GM23338 (cell line): ENCODE measurements at regions not wholly inside any gene's neighbourhood (a gene's known extent, or its start where the extent isn't known, plus 50 kb on each side); places are given as distances from the start of the nearest gene placed in this dataset.

Experiments
- ATAC-seq: fragments of 200-7000 bp; cut with Tn5 transposase; 3 replicates; pipeline ENCODE4 v1.9.1; 2020
- DNase-seq: peaks from one replicate; pipeline ENCODE4 v3.0.0-alpha.2; 2015; ENCODE audit warnings: low spot score
- H2AFZ ChIP-seq: fragments of 200-600 bp; sonication (generic); 2 replicates; pipeline ENCODE4 v1.8.0; 2016; ENCODE audit warnings: antibody characterized with exemption, mild to moderate bottlenecking, moderate library complexity
- H3F3A ChIP-seq: fragments of 200-600 bp; sonication (generic); replicated peaks from 2 replicates; pipeline ENCODE4 v1.8.0; 2017; ENCODE audit warnings: antibody characterized with exemption, mixed run types, low read depth
- H3K27ac ChIP-seq: fragments of 200-600 bp; sonication (generic); 2 replicates; pipeline ENCODE4 v1.6.1; 2016; ENCODE audit warnings: low read depth
- H3K27me3 ChIP-seq: fragments of 200-600 bp; sonication (generic); 2 replicates; pipeline ENCODE4 v1.8.0; 2016; ENCODE audit warnings: mild to moderate bottlenecking, mixed run types, moderate library complexity; ENCODE audit not compliant: insufficient read depth
- H3K36me3 ChIP-seq: fragments of 200-600 bp; sonication (generic); 2 replicates; pipeline ENCODE4 v1.8.0; 2016; ENCODE audit warnings: mild to moderate bottlenecking; ENCODE audit not compliant: insufficient read depth
- H3K4me1 ChIP-seq: fragments of 200-600 bp; sonication (generic); 2 replicates; pipeline ENCODE4 v1.8.0; 2016; ENCODE audit warnings: mild to moderate bottlenecking, moderate library complexity; ENCODE audit not compliant: insufficient read depth
- H3K4me2 ChIP-seq: fragments of 200-600 bp; sonication (generic); 2 replicates; pipeline ENCODE4 v1.7.1; 2017; ENCODE audit warnings: mixed run types
- H3K4me3 ChIP-seq: fragments of 200-600 bp; sonication (generic); 2 replicates; pipeline ENCODE4 v1.6.1; 2016; ENCODE audit warnings: mixed run types
- H3K79me2 ChIP-seq: fragments of 200-600 bp; sonication (generic); replicated peaks from 2 replicates; pipeline ENCODE4 v1.8.0; 2017; ENCODE audit warnings: mild to moderate bottlenecking; ENCODE audit not compliant: insufficient read depth
- H3K9me2 ChIP-seq: fragments of 200-600 bp; sonication (generic); 2 replicates; pipeline ENCODE4 v1.8.0; 2017; ENCODE audit not compliant: insufficient read depth
- H4K20me1 ChIP-seq: fragments of 200-600 bp; sonication (generic); replicated peaks from 2 replicates; pipeline ENCODE4 v1.8.0; 2017; ENCODE audit warnings: mild to moderate bottlenecking; ENCODE audit not compliant: insufficient read depth
- H3K27ac Mint-ChIP-seq: 2 replicates; pipeline ENCODE4 v1.8.0; 2020; ENCODE audit warnings: inconsistent platforms, mild to moderate bottlenecking, moderate library complexity, mixed read lengths
- H3K27me3 Mint-ChIP-seq: 3 replicates; pipeline ENCODE4 v1.8.0; 2022; ENCODE audit warnings: low read depth, mild to moderate bottlenecking, moderate library complexity, mixed read lengths, inconsistent platforms; ENCODE audit not compliant: insufficient read depth, poor library complexity
- H3K36me3 Mint-ChIP-seq: 3 replicates; pipeline ENCODE4 v1.8.0; 2021; ENCODE audit warnings: low read depth, mild to moderate bottlenecking, inconsistent platforms, moderate library complexity, mixed read lengths
- H3K4me1 Mint-ChIP-seq: 3 replicates; pipeline ENCODE4 v1.8.0; 2020; ENCODE audit warnings: mild to moderate bottlenecking, inconsistent platforms, mixed read lengths
- H3K4me3 Mint-ChIP-seq: 3 replicates; pipeline ENCODE4 v1.8.0; 2021; ENCODE audit warnings: moderate library complexity, mild to moderate bottlenecking, inconsistent platforms, mixed read lengths
- H3K9me3 Mint-ChIP-seq: 3 replicates; pipeline ENCODE4 v1.8.0; 2020; ENCODE audit warnings: moderate library complexity, mild to moderate bottlenecking, inconsistent platforms, mixed read lengths
- CREB1 ChIP-seq: fragments of 250-450 bp; sonication (Bioruptor Pico); IDR thresholded peaks from 2 replicates; pipeline ENCODE4 v1.5.0; 2020; ENCODE audit warnings: low read depth, mild to moderate bottlenecking, moderate library complexity
- ETS1 ChIP-seq: IDR thresholded peaks from 2 replicates; pipeline ENCODE4 v1.6.1; 2016; ENCODE audit warnings: antibody characterized with exemption
- EZH2phosphoT487 ChIP-seq: fragments of 200-600 bp; sonication (generic); IDR thresholded peaks from one replicate; pipeline ENCODE4 v1.8.1; 2018; ENCODE audit warnings: antibody characterized with exemption; ENCODE audit not compliant: unreplicated experiment
- JUNB ChIP-seq: IDR thresholded peaks from one replicate; pipeline ENCODE4 v1.6.1; 2016; ENCODE audit warnings: antibody characterized with exemption; ENCODE audit not compliant: unreplicated experiment
- POLR2AphosphoS5 ChIP-seq: IDR thresholded peaks from 2 replicates; pipeline ENCODE4 v1.6.1; 2016; ENCODE audit warnings: antibody characterized with exemption, low read depth
- REST ChIP-seq: IDR thresholded peaks from one replicate; pipeline ENCODE4 v1.6.1; 2018; ENCODE audit warnings: antibody characterized with exemption; ENCODE audit not compliant: unreplicated experiment
- ZNF114 ChIP-seq: fragments of 250-450 bp; sonication (Bioruptor Pico); IDR thresholded peaks from 2 replicates; pipeline ENCODE4 v1.5.0; 2020; ENCODE audit warnings: mild to moderate bottlenecking, moderate library complexity

GRCh38 chr9:97802276-97802675, 50.8 kb upstream of the FOXE1 start:
- no peaks in the 10 kb centered on the region for H3K9me2 ChIP-seq
- no peak overlapping the region for H3K4me2 ChIP-seq
- peaks cover 16% of the 10 kb centered on the region for H3K27me3 Mint-ChIP-seq
- peaks cover 22% of the 10 kb centered on the region; the same call in 1 of the 2 replicates for H3K27me3 ChIP-seq
- H3F3A ChIP-seq: no peaks in the 10 kb centered on the region
- H4K20me1 ChIP-seq: no peaks in the 10 kb centered on the region
- peaks cover 2% of the 10 kb centered on the region; the same call in 1 of the 3 replicates for H3K4me1 Mint-ChIP-seq
- no peaks in the 10 kb centered on the region for H3K36me3 Mint-ChIP-seq
- ATAC-seq (no peak), DNase-seq (no peak)
- H3K27ac ChIP-seq: no peak overlapping the region
- H3K4me3 Mint-ChIP-seq: peak overlapping the region; percentile 87
- H2AFZ ChIP-seq: no peak overlapping the region
- H3K36me3 ChIP-seq: no peaks in the 10 kb centered on the region
- H3K4me1 ChIP-seq: no peaks in the 10 kb centered on the region
- H3K27ac Mint-ChIP-seq: no peak overlapping the region
- peaks cover 3% of the 10 kb centered on the region; the same call in 2 of the 3 replicates for H3K9me3 Mint-ChIP-seq
- no peaks in the 10 kb centered on the region for H3K79me2 ChIP-seq
- TF ChIP-seq CREB1: no peak
- TF ChIP-seq ZNF114 (CRISPR knock-in tag): no peak
- TF ChIP-seq ETS1: no peak
- H3K4me3 ChIP-seq: no peak overlapping the region

- Mint-ChIP-seq H3K27ac (no peak overlapping the region), H3K4me3 (peak overlapping the region; percentile 87), H3K9me3 (no peaks in the 10 kb centered on the region; the same call in 2 of the 3 replicates), H3K36me3 (no peaks in the 10 kb centered on the region), H3K27me3 (peaks cover 19% of the 10 kb centered on the region), H3K4me1 (peaks cover 5% of the 10 kb centered on the region)
- peaks cover 3% of the 10 kb centered on the region; the same call in 1 of the 2 replicates for H3K4me1 ChIP-seq
- peak overlapping the region; percentile 100 for H2AFZ ChIP-seq
- H3K36me3 ChIP-seq: no peaks in the 10 kb centered on the region
- no peaks in the 10 kb centered on the region for H3F3A ChIP-seq
- no peaks in the 10 kb centered on the region for H3K79me2 ChIP-seq
- peak; percentile 92 for ATAC-seq
- no peak for TF ChIP-seq ZNF114 (CRISPR knock-in tag)
- no peak for TF ChIP-seq EZH2phosphoT487
- no peak for TF ChIP-seq REST
- TF ChIP-seq ETS1: no peak
- peak; percentile 91 for TF ChIP-seq POLR2AphosphoS5
- peak; percentile 97 for TF ChIP-seq CREB1
- TF ChIP-seq JUNB: no peak
- peaks cover 22% of the 10 kb centered on the region; the same call in 1 of the 2 replicates for H3K27me3 ChIP-seq
- H4K20me1 ChIP-seq: no peaks in the 10 kb centered on the region
- DNase-seq: peak; percentile 83
- H3K9me2 ChIP-seq: no peaks in the 10 kb centered on the region
- H3K27ac ChIP-seq: no peak overlapping the region
- H3K4me3 ChIP-seq: peak overlapping the region; percentile 67
- peak overlapping the region; percentile 80 for H3K4me2 ChIP-seq
Measured at GRCh38 chr9:97803167-97804058, 49.6 kb upstream of the FOXE1 start.
